ENCODE measurements at regions not wholly inside any gene's neighbourhood (a gene's known extent, or its start where the extent isn't known, plus 50 kb on each side); places are given as distances from the start of the nearest gene placed in this dataset.

GRCh38 chr3:117520582-117520981 lies 811.0 kb downstream of the TUSC7 start:
- Mint-ChIP-seq H3K9me3 (no peaks in the 10 kb centered on the region), H3K4me3 (no peak overlapping the region), H3K27ac (no peak overlapping the region), H3K27me3 (no peaks in the 10 kb centered on the region), H3K36me3 (ENCODE audit: low read depth) (no peaks in the 10 kb centered on the region), H3K4me1 (no peaks in the 10 kb centered on the region)
- intact Hi-C loops (cut with micrococcal nuclease): no loop called here
- no peak for ATAC-seq (ENCODE audit: low read depth)
- ChIA-PET POLR2A (no interaction called here), CTCF (no interaction called here)
- TF ChIP-seq, protein P1, sequence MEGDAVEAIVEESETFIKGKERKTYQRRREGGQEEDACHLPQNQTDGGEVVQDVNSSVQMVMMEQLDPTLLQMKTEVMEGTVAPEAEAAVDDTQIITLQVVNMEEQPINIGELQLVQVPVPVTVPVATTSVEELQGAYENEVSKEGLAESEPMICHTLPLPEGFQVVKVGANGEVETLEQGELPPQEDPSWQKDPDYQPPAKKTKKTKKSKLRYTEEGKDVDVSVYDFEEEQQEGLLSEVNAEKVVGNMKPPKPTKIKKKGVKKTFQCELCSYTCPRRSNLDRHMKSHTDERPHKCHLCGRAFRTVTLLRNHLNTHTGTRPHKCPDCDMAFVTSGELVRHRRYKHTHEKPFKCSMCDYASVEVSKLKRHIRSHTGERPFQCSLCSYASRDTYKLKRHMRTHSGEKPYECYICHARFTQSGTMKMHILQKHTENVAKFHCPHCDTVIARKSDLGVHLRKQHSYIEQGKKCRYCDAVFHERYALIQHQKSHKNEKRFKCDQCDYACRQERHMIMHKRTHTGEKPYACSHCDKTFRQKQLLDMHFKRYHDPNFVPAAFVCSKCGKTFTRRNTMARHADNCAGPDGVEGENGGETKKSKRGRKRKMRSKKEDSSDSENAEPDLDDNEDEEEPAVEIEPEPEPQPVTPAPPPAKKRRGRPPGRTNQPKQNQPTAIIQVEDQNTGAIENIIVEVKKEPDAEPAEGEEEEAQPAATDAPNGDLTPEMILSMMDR (IDR thresholded peaks at IDR 0.05): no peak
- DNase-seq: no peak

GRCh38 chr3:117523418-117523817 lies 813.8 kb downstream of the TUSC7 start:
- intact Hi-C loops (cut with micrococcal nuclease): no loop called here
- TF ChIP-seq, protein P1 (IDR thresholded peaks at IDR 0.05): no peak
- CTCF ChIA-PET: interaction anchor here (2.7 kb wide), 1 partner anchor 505 kb away, joined by 11 read pairs; no protein-coding TSS in a partner anchor
- ATAC-seq (ENCODE audit: low read depth): no peak
- Mint-ChIP-seq H3K27ac (no peak overlapping the region), H3K4me3 (no peak overlapping the region), H3K27me3 (no peaks in the 10 kb centered on the region), H3K36me3 (ENCODE audit: low read depth) (no peaks in the 10 kb centered on the region), H3K4me1 (no peaks in the 10 kb centered on the region), H3K9me3 (no peaks in the 10 kb centered on the region)
- DNase-seq: no peak
- POLR2A ChIA-PET: no interaction called here

GRCh38 chr3:117524890-117525289 lies 815.3 kb downstream of the TUSC7 start:
- Mint-ChIP-seq H3K27ac (no peak overlapping the region), H3K9me3 (no peaks in the 10 kb centered on the region), H3K4me1 (no peaks in the 10 kb centered on the region), H3K4me3 (no peak overlapping the region), H3K27me3 (no peaks in the 10 kb centered on the region), H3K36me3 (ENCODE audit: low read depth) (no peaks in the 10 kb centered on the region)
- TF ChIP-seq, protein P1 (IDR thresholded peaks at IDR 0.05): no peak
- ChIA-PET POLR2A (no interaction called here), CTCF (interaction anchor here (1.5 to 3.0 kb wide), 3 partner anchors 502 to 754 kb away, joined by 5 to 14 read pairs (median 11); no protein-coding TSS in a partner anchor)
- intact Hi-C loops (cut with micrococcal nuclease): no loop called here
- ATAC-seq (ENCODE audit: low read depth) (no peak), DNase-seq (no peak)

DNA sequence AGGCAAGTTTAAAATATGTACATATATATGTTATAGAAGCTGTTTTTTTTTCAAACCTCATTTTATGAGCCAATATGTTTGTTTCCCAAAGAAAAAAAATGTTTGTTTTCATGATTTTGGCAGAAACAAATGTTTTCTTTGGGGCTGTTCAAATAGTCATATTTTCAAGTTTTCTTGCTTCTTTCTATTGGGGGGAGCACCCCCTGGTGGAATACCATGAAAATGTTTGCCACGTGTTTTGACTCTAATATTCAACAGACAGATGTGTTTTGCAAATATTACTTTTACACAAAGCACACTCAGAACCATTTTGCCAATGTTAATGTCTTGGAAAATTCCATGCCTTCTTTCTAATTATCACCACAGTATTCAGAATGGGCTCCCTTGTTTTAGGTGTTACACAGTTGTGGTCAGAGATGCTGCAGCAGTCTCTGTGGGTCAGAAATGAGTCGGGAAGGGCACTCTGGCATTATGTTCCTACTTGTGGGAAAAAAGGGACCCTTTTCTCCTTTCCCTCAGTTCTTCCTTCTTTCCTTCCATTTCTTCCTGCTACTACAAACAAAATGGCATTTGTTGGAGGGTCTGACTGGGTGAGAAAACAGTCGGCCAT lies 817.0 kb downstream of the TUSC7 start:
- intact Hi-C loops (cut with micrococcal nuclease): loop anchor here (1.0 kb wide), 3 partner anchors 507 to 755 kb away; no protein-coding TSS in a partner anchor
- Mint-ChIP-seq H3K36me3 (ENCODE audit: low read depth) (no peaks in the 10 kb centered on the region), H3K27me3 (no peaks in the 10 kb centered on the region), H3K4me1 (no peaks in the 10 kb centered on the region), H3K4me3 (no peak overlapping the region), H3K9me3 (no peaks in the 10 kb centered on the region), H3K27ac (no peak overlapping the region)
- DNase-seq (no peak), ATAC-seq (ENCODE audit: low read depth) (no peak)
- CTCF ChIA-PET: interaction anchor here (0.6 to 3.0 kb wide), 4 partner anchors 504 to 756 kb away, joined by 4 to 14 read pairs (median 4); no protein-coding TSS in a partner anchor
- POLR2A ChIA-PET: no interaction called here
- TF ChIP-seq, protein P1 (IDR thresholded peaks at IDR 0.05): no peak

DNA sequence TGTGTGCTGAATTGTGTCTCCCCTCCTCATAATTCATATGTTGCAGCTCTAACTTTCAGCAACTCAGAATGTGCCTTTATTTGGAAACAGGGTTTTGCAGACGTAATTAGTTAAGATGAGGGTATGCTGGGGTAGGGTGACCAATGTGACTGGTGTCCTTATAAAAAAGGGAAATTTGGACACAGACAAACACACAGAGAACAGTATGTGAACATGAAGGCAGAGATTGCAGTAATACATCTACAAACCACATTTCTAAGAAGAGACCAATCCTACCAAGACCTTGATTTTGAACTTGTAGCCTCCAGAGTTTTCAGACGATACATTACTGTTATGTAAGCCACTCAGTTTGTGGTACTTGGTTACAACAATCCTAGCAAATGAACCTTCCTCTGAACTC lies 817.8 kb downstream of the TUSC7 start:
- Mint-ChIP-seq H3K27me3 (no peaks in the 10 kb centered on the region), H3K9me3 (no peaks in the 10 kb centered on the region), H3K4me1 (no peaks in the 10 kb centered on the region), H3K27ac (no peak overlapping the region), H3K36me3 (ENCODE audit: low read depth) (no peaks in the 10 kb centered on the region), H3K4me3 (no peak overlapping the region)
- intact Hi-C loops (cut with micrococcal nuclease): no loop called here
- ChIA-PET POLR2A (no interaction called here), CTCF (interaction anchor here (1.2 kb wide), 1 partner anchor 756 kb away, joined by 3 read pairs; no protein-coding TSS in a partner anchor)
- TF ChIP-seq, protein P1 (IDR thresholded peaks at IDR 0.05): no peak
- ATAC-seq (ENCODE audit: low read depth) (no peak), DNase-seq (no peak)
